ENCODE measurements at regions not wholly inside any gene's neighbourhood (a gene's known extent, or its start where the extent isn't known, plus 50 kb on each side); places are given as distances from the start of the nearest gene placed in this dataset.

DNA sequence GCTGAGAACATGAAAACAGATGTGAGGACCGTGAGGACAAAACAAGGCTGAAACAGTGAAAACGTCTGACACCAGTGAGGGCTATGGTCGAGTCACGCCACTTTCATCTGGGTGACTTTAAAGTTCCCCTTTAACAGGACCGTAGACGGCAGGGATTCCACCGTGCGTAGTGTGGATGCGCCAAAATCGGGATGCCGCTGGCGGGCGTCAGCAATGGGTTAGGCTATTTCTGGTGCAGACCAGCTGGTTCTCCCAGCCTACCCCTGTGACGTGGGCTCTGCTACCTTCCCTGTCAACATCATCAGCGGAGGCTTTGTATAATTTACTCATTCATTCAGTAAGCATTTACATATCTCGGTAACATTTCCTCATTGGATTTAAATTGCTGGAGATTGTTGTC is 246.6 kb upstream of the AJAP1 start:
- TF ChIP-seq POLR2A (IDR thresholded peaks at IDR 0.05; ENCODE audit: low read length) (no peak), GATA1 (IDR thresholded peaks at IDR 0.05; ENCODE audit: low read depth, low read length) (no peak)

Data from erythroblast (primary cell).